ENCODE measurements at regions not wholly inside any gene's neighbourhood (a gene's known extent, or its start where the extent isn't known, plus 50 kb on each side); places are given as distances from the start of the nearest gene placed in this dataset.

- no peak for TF ChIP-seq CTCF (IDR thresholded peaks at IDR 0.05; ENCODE audit: insufficient read depth, low read length)
- no peak overlapping the region for H3K4me3 ChIP-seq (ENCODE audit: low read depth, low read length)
- DNase-seq (ENCODE audit: low read depth) = peak; percentile 94
Measured at GRCh38 chr2:224268441-224268840, 133.5 kb downstream of the FAM124B start.

GRCh38 chr2:224264259-224264658 is 137.6 kb downstream of the FAM124B start:
- no peak for TF ChIP-seq CTCF (IDR thresholded peaks at IDR 0.05; ENCODE audit: insufficient read depth, low read length)
- H3K4me3 ChIP-seq (ENCODE audit: low read depth, low read length) = no peak overlapping the region
- no peak for DNase-seq (ENCODE audit: low read depth)

GRCh38 chr2:224263571-224264043 is 138.3 kb downstream of the FAM124B start:
- DNase-seq (ENCODE audit: low read depth) = peak; percentile 91
- H3K4me3 ChIP-seq (ENCODE audit: low read depth, low read length) = no peak overlapping the region
- TF ChIP-seq CTCF (IDR thresholded peaks at IDR 0.05; ENCODE audit: insufficient read depth, low read length) = no peak

- DNase-seq (ENCODE audit: low read depth) = peak; percentile 35
- no peak overlapping the region for H3K4me3 ChIP-seq (ENCODE audit: low read depth, low read length)
- TF ChIP-seq CTCF (IDR thresholded peaks at IDR 0.05; ENCODE audit: insufficient read depth, low read length) = no peak
Measured at GRCh38 chr2:224261326-224261725, 140.6 kb downstream of the FAM124B start.

GRCh38 chr2:224260372-224261020 is 141.4 kb downstream of the FAM124B start:
- no peak for TF ChIP-seq CTCF (IDR thresholded peaks at IDR 0.05; ENCODE audit: insufficient read depth, low read length)
- H3K4me3 ChIP-seq (ENCODE audit: low read depth, low read length) = no peak overlapping the region

GRCh38 chr2:224259831-224260230 is 142.1 kb downstream of the FAM124B start:
- no peak overlapping the region for H3K4me3 ChIP-seq (ENCODE audit: low read depth, low read length)
- no peak for TF ChIP-seq CTCF (IDR thresholded peaks at IDR 0.05; ENCODE audit: insufficient read depth, low read length)
- DNase-seq (ENCODE audit: low read depth) = no peak

More at GRCh38 chr2:224260372-224261020, 141.4 kb downstream of the FAM124B start:
- DNase-seq (ENCODE audit: low read depth) = peak; percentile 62

- H3K4me3 ChIP-seq (ENCODE audit: low read depth, low read length) = no peak overlapping the region
- TF ChIP-seq CTCF (IDR thresholded peaks at IDR 0.05; ENCODE audit: insufficient read depth, low read length) = no peak
- DNase-seq (ENCODE audit: low read depth) = no peak
Measured at GRCh38 chr2:224258059-224258458, 143.8 kb downstream of the FAM124B start.
